ENCODE measurements at regions not wholly inside any gene's neighbourhood (a gene's known extent, or its start where the extent isn't known, plus 50 kb on each side); places are given as distances from the start of the nearest gene placed in this dataset.

DNA sequence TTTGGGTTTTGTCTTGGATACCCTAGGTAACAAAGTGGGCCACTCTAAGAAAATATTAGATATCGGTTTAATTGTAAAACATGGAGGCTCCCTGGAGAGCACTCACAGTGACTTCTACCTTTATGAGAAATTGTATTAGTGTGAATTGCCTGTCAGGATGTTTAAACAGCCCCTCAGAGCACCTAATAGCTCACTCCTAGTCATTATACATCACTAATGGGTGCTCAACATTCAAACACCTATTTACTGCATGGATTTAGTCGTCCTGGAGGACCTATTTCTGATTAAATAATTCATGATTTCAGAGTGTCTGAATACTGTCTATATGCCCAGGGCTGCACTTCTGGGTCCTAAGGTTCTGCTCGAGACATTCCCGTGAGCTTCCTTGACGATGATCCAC, 430.2 kb upstream of the EEF2KMT start:
- no peak for TF ChIP-seq FOXM1 (IDR thresholded peaks at IDR 0.05; ENCODE audit: borderline replicate concordance)
- no peak for TF ChIP-seq TARDBP (IDR thresholded peaks at IDR 0.05)
- no peak for TF ChIP-seq ARNT (IDR thresholded peaks at IDR 0.05)
- no peak for TF ChIP-seq SP1 (IDR thresholded peaks at IDR 0.05)
- TF ChIP-seq NFRKB (IDR thresholded peaks at IDR 0.05), result no peak
- no peak for TF ChIP-seq BHLHE40 (IDR thresholded peaks at IDR 0.05; ENCODE audit: borderline replicate concordance)
- TF ChIP-seq FOXA1 (IDR thresholded peaks at IDR 0.05), result no peak
- no peak for TF ChIP-seq ZNF384 (IDR thresholded peaks at IDR 0.05)
- no peak for TF ChIP-seq L3MBTL2 (conservative IDR thresholded peaks at IDR 0.05)
- TF ChIP-seq SUZ12 (IDR thresholded peaks at IDR 0.05), result no peak
